CD4-positive, alpha-beta memory T cell (primary cell): ENCODE measurements at regions not wholly inside any gene's neighbourhood (a gene's known extent, or its start where the extent isn't known, plus 50 kb on each side); places are given as distances from the start of the nearest gene placed in this dataset.
"Not testable (repeated sequence)": the region's sequence is repeated elsewhere in the genome, so short reads cannot be mapped to it uniquely, and the experiment has no call there.

Experiments used
- CTCF ChIA-PET: fragments of 350-600 bp; sonication (Branson Sonifier 250); formaldehyde crosslinking; loops from one replicate; lab custom pipeline; 2021; ENCODE audit warnings: inconsistent platforms; ENCODE audit not compliant: partially characterized antibody; lab: Charles Lee
- POLR2A ChIA-PET: fragments of 350-600 bp; sonication (Branson Sonifier 250); formaldehyde crosslinking; loops from one replicate; lab custom pipeline; 2021; ENCODE audit not compliant: partially characterized antibody; lab: Charles Lee
- DNase-seq, 5 donors: peaks; one replicate each; pipeline versions ENCODE4 v3.0.0 to v3.0.0-alpha.2; 2020 to 2022; ENCODE audit warnings: mixed read lengths in 1 of 5
- H3K27ac ChIP-seq: one replicate; pipeline ENCODE4 v1.7.0; 2013; ENCODE audit warnings: low read depth, low read length
- H3K27me3 ChIP-seq: 2 replicates; pipeline ENCODE4 v1.7.0; 2013; ENCODE audit warnings: mild to moderate bottlenecking, low read length, moderate library complexity; ENCODE audit not compliant: insufficient read depth
- H3K36me3 ChIP-seq: 2 replicates; pipeline ENCODE4 v1.7.0; 2013; ENCODE audit warnings: mild to moderate bottlenecking, low read length, moderate library complexity; ENCODE audit not compliant: insufficient read depth
- H3K4me1 ChIP-seq: 2 replicates; pipeline ENCODE4 v1.7.0; 2013; ENCODE audit warnings: mild to moderate bottlenecking, low read length, moderate library complexity; ENCODE audit not compliant: insufficient read depth
- H3K4me3 ChIP-seq, 2 donors: one replicate each; pipeline ENCODE4 v1.7.0; 2013; ENCODE audit warnings: low read length in 2 of 2, mild to moderate bottlenecking in 1 of 2
- H3K9me3 ChIP-seq, 2 donors: one replicate each; pipeline ENCODE4 v1.7.0; 2013; ENCODE audit warnings: low read length in 2 of 2, control low read depth in 1 of 2; ENCODE audit not compliant: control insufficient read depth in 1 of 2
- H3K27ac Mint-ChIP-seq, 7 donors: one replicate each; pipeline ENCODE4 v1.8.0; 2020 to 2021; ENCODE audit warnings: mixed read lengths in 7 of 7, mild to moderate bottlenecking in 6 of 7, inconsistent platforms in 3 of 7, moderate library complexity in 3 of 7
- H3K27me3 Mint-ChIP-seq, 2 donors: one replicate each; pipeline ENCODE4 v1.8.0; 2020 to 2021; ENCODE audit warnings: mixed read lengths in 2 of 2
- H3K36me3 Mint-ChIP-seq, 2 donors: one replicate each; pipeline ENCODE4 v1.8.0; 2020 to 2021; ENCODE audit warnings: mixed read lengths in 2 of 2, inconsistent platforms in 1 of 2, mild to moderate bottlenecking in 1 of 2
- H3K4me1 Mint-ChIP-seq, 4 donors: one replicate each; pipeline ENCODE4 v1.8.0; 2020 to 2021; ENCODE audit warnings: mixed read lengths in 4 of 4, mild to moderate bottlenecking in 1 of 4
- H3K4me3 Mint-ChIP-seq, 8 donors: one replicate each; pipeline ENCODE4 v1.8.0; 2020 to 2021; ENCODE audit warnings: mixed read lengths in 8 of 8, mild to moderate bottlenecking in 7 of 8, moderate library complexity in 6 of 8, inconsistent platforms in 3 of 8
- H3K9me3 Mint-ChIP-seq, 8 donors: one replicate each; pipeline ENCODE4 v1.8.0; 2020 to 2021; ENCODE audit warnings: mixed read lengths in 8 of 8, mild to moderate bottlenecking in 5 of 8, inconsistent platforms in 3 of 8, moderate library complexity in 1 of 8
- intact Hi-C: fragments of 100-400 bp; cut with micrococcal nuclease; formaldehyde crosslinking; loops from one replicate; pipeline ENCODE4 v1.15.1; 2023

- H3K27me3 Mint-ChIP-seq, H3K36me3 Mint-ChIP-seq, CTCF ChIA-PET, H3K36me3 ChIP-seq, H3K27me3 ChIP-seq, DNase-seq, H3K27ac Mint-ChIP-seq, H3K4me1 Mint-ChIP-seq, POLR2A ChIA-PET, intact Hi-C loops, H3K4me3 ChIP-seq, H3K4me1 ChIP-seq, H3K9me3 ChIP-seq, H3K27ac ChIP-seq, H3K4me3 Mint-ChIP-seq: not testable (repeated sequence)
- peaks cover 0 to 17% (median 9%) of the 10 kb centered on the region in 8 donors for H3K9me3 Mint-ChIP-seq
Measured at GRCh38 chr3:26323741-26324140, 298.8 kb upstream of the LRRC3B start.

- no peaks in the 10 kb centered on the region for H3K27me3 ChIP-seq
Measured at GRCh38 chr3:26340001-26340400, 282.6 kb upstream of the LRRC3B start.

GRCh38 chr3:26343647-26344046 lies 278.9 kb upstream of the LRRC3B start:
- intact Hi-C loops, result no loop called here
- no peak overlapping the region for H3K27ac Mint-ChIP-seq
- H3K4me1 ChIP-seq, result no peaks in the 10 kb centered on the region

More at GRCh38 chr3:26340001-26340400, 282.6 kb upstream of the LRRC3B start:
- H3K4me3 Mint-ChIP-seq, result no peak overlapping the region
- Histone ChIP-seq H3K36me3 (no peaks in the 10 kb centered on the region), H3K9me3 (no peaks in the 10 kb centered on the region), H3K4me1 (no peaks in the 10 kb centered on the region), H3K4me3 (no peak overlapping the region), H3K27ac (no peak overlapping the region)
- no peak overlapping the region for H3K27ac Mint-ChIP-seq
- H3K9me3 Mint-ChIP-seq, result peaks cover 0 to 7% (median 3%) of the 10 kb centered on the region in 8 donors
- H3K27me3 Mint-ChIP-seq, result no peaks in the 10 kb centered on the region
- no peak for DNase-seq
- POLR2A ChIA-PET, result no interaction called here
- CTCF ChIA-PET, result no interaction called here
- intact Hi-C loops, result no loop called here
- H3K36me3 Mint-ChIP-seq, result no peaks in the 10 kb centered on the region
- no peaks in the 10 kb centered on the region for H3K4me1 Mint-ChIP-seq

GRCh38 chr3:26345613-26346012 lies 277.0 kb upstream of the LRRC3B start:
- H3K9me3 Mint-ChIP-seq, result peaks cover 0 to 12% (median 3%) of the 10 kb centered on the region in 8 donors
- no peak overlapping the region for H3K4me3 Mint-ChIP-seq
- no peaks in the 10 kb centered on the region for H3K36me3 Mint-ChIP-seq
- Histone ChIP-seq H3K4me3 (no peak overlapping the region), H3K27ac (no peak overlapping the region), H3K4me1 (no peaks in the 10 kb centered on the region), H3K27me3 (no peaks in the 10 kb centered on the region), H3K36me3 (no peaks in the 10 kb centered on the region), H3K9me3 (no peaks in the 10 kb centered on the region)
- no peak for DNase-seq
- ChIA-PET CTCF (no interaction called here), POLR2A (no interaction called here)
- no peaks in the 10 kb centered on the region for H3K27me3 Mint-ChIP-seq
- H3K4me1 Mint-ChIP-seq, result no peaks in the 10 kb centered on the region
- H3K27ac Mint-ChIP-seq, result no peak overlapping the region
- intact Hi-C loops, result no loop called here

More at GRCh38 chr3:26343647-26344046, 278.9 kb upstream of the LRRC3B start:
- Mint-ChIP-seq H3K27me3 (no peaks in the 10 kb centered on the region), H3K36me3 (no peaks in the 10 kb centered on the region), H3K9me3 (peaks cover 0 to 15% (median 0%) of the 10 kb centered on the region in 8 donors), H3K4me1 (no peaks in the 10 kb centered on the region), H3K4me3 (no peak overlapping the region)
- Histone ChIP-seq H3K36me3 (no peaks in the 10 kb centered on the region), H3K4me3 (no peak overlapping the region), H3K9me3 (no peaks in the 10 kb centered on the region), H3K27ac (no peak overlapping the region), H3K27me3 (no peaks in the 10 kb centered on the region)
- ChIA-PET CTCF (no interaction called here), POLR2A (no interaction called here)
- no peak for DNase-seq

GRCh38 chr3:26346497-26346896 lies 276.1 kb upstream of the LRRC3B start:
- peaks cover 0 to 19% (median 8%) of the 10 kb centered on the region in 8 donors for H3K9me3 Mint-ChIP-seq
- intact Hi-C loops, result no loop called here
- Histone ChIP-seq H3K27me3 (no peaks in the 10 kb centered on the region), H3K27ac (no peak overlapping the region), H3K9me3 (no peaks in the 10 kb centered on the region), H3K4me1 (no peaks in the 10 kb centered on the region), H3K36me3 (no peaks in the 10 kb centered on the region), H3K4me3 (no peak overlapping the region)
- no peak for DNase-seq
- H3K27ac Mint-ChIP-seq, result no peak overlapping the region
- no peaks in the 10 kb centered on the region for H3K4me1 Mint-ChIP-seq
- H3K27me3 Mint-ChIP-seq, result no peaks in the 10 kb centered on the region
- no peaks in the 10 kb centered on the region for H3K36me3 Mint-ChIP-seq
- POLR2A ChIA-PET, result no interaction called here
- CTCF ChIA-PET, result no interaction called here
- no peak overlapping the region for H3K4me3 Mint-ChIP-seq

- no peaks in the 10 kb centered on the region for H3K27me3 ChIP-seq
- Mint-ChIP-seq H3K27ac (no peak overlapping the region), H3K9me3 (peaks cover 0 to 19% (median 8%) of the 10 kb centered on the region in 8 donors), H3K27me3 (no peaks in the 10 kb centered on the region), H3K4me1 (no peaks in the 10 kb centered on the region), H3K4me3 (no peak overlapping the region), H3K36me3 (no peaks in the 10 kb centered on the region)
- H3K36me3 ChIP-seq, result no peaks in the 10 kb centered on the region
- no peak for DNase-seq
- no peak overlapping the region for H3K4me3 ChIP-seq
- CTCF ChIA-PET, result no interaction called here
- POLR2A ChIA-PET, result no interaction called here
- H3K4me1 ChIP-seq, result no peaks in the 10 kb centered on the region
- intact Hi-C loops, result no loop called here
- no peak overlapping the region for H3K27ac ChIP-seq
- H3K9me3 ChIP-seq, result no peaks in the 10 kb centered on the region
Measured at GRCh38 chr3:26347150-26347549, 275.4 kb upstream of the LRRC3B start.

- Mint-ChIP-seq H3K4me3 (no peak overlapping the region), H3K36me3 (no peaks in the 10 kb centered on the region), H3K27ac (no peak overlapping the region), H3K4me1 (no peaks in the 10 kb centered on the region), H3K9me3 (peaks cover 0 to 31% (median 8%) of the 10 kb centered on the region in 8 donors), H3K27me3 (no peaks in the 10 kb centered on the region)
- H3K27ac ChIP-seq, result no peak overlapping the region
- ChIA-PET POLR2A (no interaction called here), CTCF (no interaction called here)
- no peaks in the 10 kb centered on the region for H3K27me3 ChIP-seq
- H3K36me3 ChIP-seq, result no peaks in the 10 kb centered on the region
- H3K4me3 ChIP-seq, result no peak overlapping the region
- intact Hi-C loops, result no loop called here
- DNase-seq, result no peak
- H3K9me3 ChIP-seq, result no peaks in the 10 kb centered on the region
- no peaks in the 10 kb centered on the region for H3K4me1 ChIP-seq
Measured at GRCh38 chr3:26350853-26351252, 271.7 kb upstream of the LRRC3B start.

GRCh38 chr3:26353097-26353496 lies 269.5 kb upstream of the LRRC3B start:
- CTCF ChIA-PET, result no interaction called here
- POLR2A ChIA-PET, result no interaction called here
- Histone ChIP-seq H3K27me3 (no peaks in the 10 kb centered on the region), H3K4me1 (no peaks in the 10 kb centered on the region), H3K27ac (no peak overlapping the region), H3K4me3 (no peak overlapping the region), H3K36me3 (no peaks in the 10 kb centered on the region), H3K9me3 (no peaks in the 10 kb centered on the region)
- Mint-ChIP-seq H3K9me3 (peaks cover 0 to 25% (median 8%) of the 10 kb centered on the region in 8 donors), H3K4me3 (no peak overlapping the region), H3K4me1 (no peaks in the 10 kb centered on the region), H3K27ac (no peak overlapping the region), H3K36me3 (no peaks in the 10 kb centered on the region), H3K27me3 (no peaks in the 10 kb centered on the region)
- no peak for DNase-seq
- intact Hi-C loops, result no loop called here
